ENCODE measurements at regions not wholly inside any gene's neighbourhood (a gene's known extent, or its start where the extent isn't known, plus 50 kb on each side); places are given as distances from the start of the nearest gene placed in this dataset.

- TF ChIP-seq TRIM22 (IDR thresholded peaks at IDR 0.05) = no peak
- TF ChIP-seq, protein P1, sequence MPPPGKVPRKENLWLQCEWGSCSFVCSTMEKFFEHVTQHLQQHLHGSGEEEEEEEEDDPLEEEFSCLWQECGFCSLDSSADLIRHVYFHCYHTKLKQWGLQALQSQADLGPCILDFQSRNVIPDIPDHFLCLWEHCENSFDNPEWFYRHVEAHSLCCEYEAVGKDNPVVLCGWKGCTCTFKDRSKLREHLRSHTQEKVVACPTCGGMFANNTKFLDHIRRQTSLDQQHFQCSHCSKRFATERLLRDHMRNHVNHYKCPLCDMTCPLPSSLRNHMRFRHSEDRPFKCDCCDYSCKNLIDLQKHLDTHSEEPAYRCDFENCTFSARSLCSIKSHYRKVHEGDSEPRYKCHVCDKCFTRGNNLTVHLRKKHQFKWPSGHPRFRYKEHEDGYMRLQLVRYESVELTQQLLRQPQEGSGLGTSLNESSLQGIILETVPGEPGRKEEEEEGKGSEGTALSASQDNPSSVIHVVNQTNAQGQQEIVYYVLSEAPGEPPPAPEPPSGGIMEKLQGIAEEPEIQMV (CRISPR knock-in tag; IDR thresholded peaks at IDR 0.05; ENCODE audit: low read depth) = no peak
- peak; percentile 87 for TF ChIP-seq NFYC (CRISPR knock-in tag; IDR thresholded peaks at IDR 0.05)
- TF ChIP-seq ZNF547 (CRISPR knock-in tag; IDR thresholded peaks at IDR 0.05) = no peak
- TF ChIP-seq CEBPG (CRISPR knock-in tag; IDR thresholded peaks at IDR 0.05) = no peak
- TF ChIP-seq KDM6A (CRISPR knock-in tag; IDR thresholded peaks at IDR 0.05; ENCODE audit: low read depth) = 0 out of 2 replicates have a peak, but pooled peaks have one; percentile 18
- TF ChIP-seq ZBTB43 (CRISPR knock-in tag; conservative IDR thresholded peaks at IDR 0.05) = peak; percentile 51; the same call in 1 of the 2 replicates
- no peak for TF ChIP-seq STAT6 (CRISPR knock-in tag; IDR thresholded peaks at IDR 0.05; ENCODE audit: borderline replicate concordance)
- 0 out of 2 replicates have a peak, but pooled peaks have one; percentile 42 for TF ChIP-seq POGK (CRISPR knock-in tag; conservative IDR thresholded peaks at IDR 0.05)
- TF ChIP-seq TCF7L2 (IDR thresholded peaks at IDR 0.05; ENCODE audit: low read depth, low read length) = no peak
- TF ChIP-seq UBTF (CRISPR knock-in tag; IDR thresholded peaks at IDR 0.05) = peak; percentile 76
- TF ChIP-seq RFXANK (CRISPR knock-in tag; IDR thresholded peaks at IDR 0.05) = no peak
- TF ChIP-seq TOPORS (CRISPR knock-in tag; IDR thresholded peaks at IDR 0.05) = no peak; the same call in 1 of the 2 replicates
- TF ChIP-seq GPBP1L1 (CRISPR knock-in tag; IDR thresholded peaks at IDR 0.05) = no peak
- no peak for TF ChIP-seq ZNF766 (CRISPR knock-in tag; IDR thresholded peaks at IDR 0.05; ENCODE audit: borderline replicate concordance)
Measured at GRCh38 chr5:8457187-8458037, 588.5 kb downstream of the MTRR start (continued).
